Lung microvascular endothelial cell (primary cell): ENCODE measurements at regions not wholly inside any gene's neighbourhood (a gene's known extent, or its start where the extent isn't known, plus 50 kb on each side); places are given as distances from the start of the nearest gene placed in this dataset.
A peak's percentile ranks its signal among the peaks of the same experiment; 100 is the strongest.
"Not testable (repeated sequence)": the region's sequence is repeated elsewhere in the genome, so short reads cannot be mapped to it uniquely, and the experiment has no call there.

Experiments
- DNase-seq, 2 donors: peaks; one replicate each; pipeline versions ENCODE4 v3.0.0 to v3.0.0-alpha.2; 2010; ENCODE audit warnings: low read depth in 2 of 2

- DNase-seq, result peak in 1 of 2 donors; percentile 0
Measured at GRCh38 chr14:44785096-44785495, 176.7 kb downstream of the KLHL28 start.

GRCh38 chr14:44783901-44784300 lies 177.8 kb downstream of the KLHL28 start:
- DNase-seq, result no peak

- DNase-seq, result no peak
Measured at GRCh38 chr14:44782775-44783238, 178.9 kb downstream of the KLHL28 start.

GRCh38 chr14:44780989-44781388 lies 180.8 kb downstream of the KLHL28 start:
- no peak for DNase-seq

- peak in 1 of 2 donors; percentile 1 for DNase-seq
Measured at GRCh38 chr14:44778604-44779003, 183.1 kb downstream of the KLHL28 start.

GRCh38 chr14:44777584-44777983 lies 184.2 kb downstream of the KLHL28 start:
- DNase-seq, result no peak

- DNase-seq, result no peak
Measured at GRCh38 chr14:44775248-44775647, 186.5 kb downstream of the KLHL28 start.

- DNase-seq, result no peak
Measured at GRCh38 chr14:44774396-44774795, 187.4 kb downstream of the KLHL28 start.

GRCh38 chr14:44771496-44771895 lies 190.3 kb downstream of the KLHL28 start:
- DNase-seq, result no peak

GRCh38 chr14:44770201-44770600 lies 191.5 kb downstream of the KLHL28 start:
- DNase-seq, result no peak

GRCh38 chr14:44768935-44769334 lies 192.8 kb downstream of the KLHL28 start:
- DNase-seq, result no peak

- DNase-seq, result no peak
Measured at GRCh38 chr14:44767646-44768173, 194.0 kb downstream of the KLHL28 start.

GRCh38 chr14:44766285-44766684 lies 195.5 kb downstream of the KLHL28 start:
- no peak for DNase-seq

- no peak for DNase-seq
Measured at GRCh38 chr14:44763356-44763755, 198.4 kb downstream of the KLHL28 start.

- no peak for DNase-seq
Measured at GRCh38 chr14:44759277-44759676, 202.5 kb downstream of the KLHL28 start.

- DNase-seq, result no peak
Measured at GRCh38 chr14:44756554-44756953, 205.2 kb downstream of the KLHL28 start.

GRCh38 chr14:44745371-44745770 lies 216.4 kb downstream of the KLHL28 start:
- DNase-seq, result no peak

- DNase-seq, result no peak
Measured at GRCh38 chr14:44742202-44742601, 219.5 kb downstream of the KLHL28 start.

GRCh38 chr14:44741431-44741830 lies 220.3 kb downstream of the KLHL28 start:
- DNase-seq, result no peak

- no peak for DNase-seq
Measured at GRCh38 chr14:44736326-44736725, 225.4 kb downstream of the KLHL28 start.

GRCh38 chr14:44732144-44732543 lies 225.1 kb upstream of the FSCB start:
- no peak for DNase-seq

GRCh38 chr14:44730860-44731259 lies 223.8 kb upstream of the FSCB start:
- DNase-seq, result no peak

- DNase-seq, result not testable (repeated sequence)
Measured at GRCh38 chr14:44721395-44721794, 214.3 kb upstream of the FSCB start.

- no peak for DNase-seq
Measured at GRCh38 chr14:44720707-44721106, 213.6 kb upstream of the FSCB start.
